HepG2 (cell line): ENCODE measurements at regions not wholly inside any gene's neighbourhood (a gene's known extent, or its start where the extent isn't known, plus 50 kb on each side); places are given as distances from the start of the nearest gene placed in this dataset.

Experiments
- ATAC-seq: fragments of 200-7000 bp; cut with Tn5 transposase; 3 replicates; pipeline ENCODE4 v1.9.1; 2020; ENCODE audit warnings: mild to moderate bottlenecking, moderate library complexity
- BruUV-seq: library from RNA; stranded (reverse); fragments of 400-500 nt; replicated peaks from 2 replicates; lab custom pipeline; 2021; lab: Mats Ljungman, UMichigan
- CTCF ChIA-PET: fragments of 300-600 bp; formaldehyde crosslinking; extraction: SDS; loops from one replicate; lab custom pipeline; 2021; ENCODE audit warnings: low total read pairs, inconsistent platforms, low intra/inter-chr PET ratio; lab: Yijun Ruan, JAX
- POLR2A ChIA-PET: fragments of 350-600 bp; sonication (Branson Sonifier 250); formaldehyde crosslinking; loops from one replicate; lab custom pipeline; 2020; ENCODE audit warnings: antibody characterized with exemption, inconsistent platforms; lab: Yijun Ruan, JAX
- DNase-seq: peaks from one replicate; pipeline ENCODE4 v3.0.0-alpha.2; 2015; ENCODE audit warnings: low spot score
- FAIRE-seq: peaks from 3 replicates; lab custom pipeline; 2011; peaks lifted over from hg19 to GRCh38; lab: Jason Lieb, UNC
- H2AFZ ChIP-seq: one replicate; pipeline ENCODE4 v1.6.1; 2011; ENCODE audit warnings: low read length, inconsistent platforms
- H3K27ac ChIP-seq: fragments of 300-600 bp; 3 replicates; pipeline ENCODE4 v1.8.0; 2011; ENCODE audit warnings: mixed run types, mild to moderate bottlenecking, mixed read lengths, low read length, inconsistent platforms; ENCODE audit not compliant: insufficient read depth; ENCODE audit errors: extremely low read length
- H3K27me3 ChIP-seq, 2 experiments: fragments of 200-600 bp in 1 of 2; 2 replicates in 1 of 2; 3 replicates in 1 of 2; pipeline versions ENCODE4 v1.6.0 to v1.8.0; 2011; ENCODE audit warnings: low read length in 2 of 2, mild to moderate bottlenecking in 2 of 2, moderate library complexity in 2 of 2, inconsistent platforms in 1 of 2; ENCODE audit not compliant: insufficient read depth in 2 of 2, control insufficient read depth in 1 of 2
- H3K36me3 ChIP-seq, 2 experiments: fragments of 200-600 bp in 1 of 2; replicated peaks in 1 of 2; 2 replicates in 1 of 2; 3 replicates in 1 of 2; pipeline versions ENCODE4 v1.5.1 to v1.8.0; 2011; ENCODE audit warnings: low read length in 2 of 2, inconsistent platforms in 1 of 2; ENCODE audit not compliant: insufficient read depth in 2 of 2, control insufficient read depth in 1 of 2
- H3K4me1 ChIP-seq: 2 replicates; pipeline ENCODE4 v1.5.1; 2012; ENCODE audit warnings: low read length, inconsistent platforms; ENCODE audit not compliant: insufficient read depth
- H3K4me2 ChIP-seq: 2 replicates; pipeline ENCODE4 v1.6.0; 2011; ENCODE audit warnings: low read depth, low read length, inconsistent platforms
- H3K4me3 ChIP-seq, 3 experiments: fragments of 200-600 bp in 1 of 3; sonication (generic), shearing (Covaris generic) in 1 of 3; replicated peaks in 1 of 3; 2 replicates each; pipeline ENCODE4 v1.5.1; 2011 to 2016; ENCODE audit warnings: low read length in 3 of 3, inconsistent platforms in 2 of 3, low read depth in 2 of 3, mild to moderate bottlenecking in 2 of 3, control low read depth in 1 of 3, mixed read lengths in 1 of 3; ENCODE audit not compliant: insufficient read depth in 1 of 3
- H3K79me2 ChIP-seq: one replicate; pipeline ENCODE4 v1.6.1; 2011; ENCODE audit warnings: low read length, inconsistent platforms; ENCODE audit not compliant: insufficient read depth
- H3K9ac ChIP-seq: 2 replicates; pipeline ENCODE4 v1.6.0; 2011; ENCODE audit warnings: mild to moderate bottlenecking, low read depth, low read length, inconsistent platforms; ENCODE audit not compliant: insufficient read depth
- H3K9me3 ChIP-seq: 2 replicates; pipeline ENCODE4 v1.5.1; 2012; ENCODE audit warnings: mild to moderate bottlenecking, low read length
- H4K20me1 ChIP-seq: 2 replicates; pipeline ENCODE4 v1.6.0; 2011; ENCODE audit warnings: inconsistent platforms, mild to moderate bottlenecking, low read length, moderate library complexity; ENCODE audit not compliant: insufficient read depth
- BCL6 ChIP-seq: IDR thresholded peaks from 2 replicates; pipeline ENCODE4 v1.6.1; 2016; ENCODE audit warnings: missing genetic modification reagents, missing compliant biosample characterization
- BRCA1 ChIP-seq: sonication (generic); formaldehyde crosslinking; IDR thresholded peaks from 2 replicates; pipeline ENCODE4 v1.4.0; 2020; ENCODE audit warnings: missing genetic modification reagents
- KDM1A ChIP-seq: IDR thresholded peaks from 2 replicates; pipeline ENCODE4 v1.6.1; 2016; ENCODE audit warnings: missing compliant biosample characterization
- KLF13 ChIP-seq: sonication (generic); formaldehyde crosslinking; IDR thresholded peaks from 2 replicates; pipeline ENCODE4 v1.4.0; 2020; ENCODE audit warnings: mild to moderate bottlenecking, missing genetic modification reagents
- NAIF1 ChIP-seq: sonication (generic); formaldehyde crosslinking; IDR thresholded peaks from 2 replicates; pipeline ENCODE4 v1.5.0; 2020; ENCODE audit warnings: mild to moderate bottlenecking, missing genetic modification reagents, borderline replicate concordance
- SIN3A ChIP-seq: IDR thresholded peaks from 2 replicates; pipeline ENCODE4 v1.6.1; 2011; ENCODE audit warnings: low read depth, mild to moderate bottlenecking, control low read depth, low read length, borderline replicate concordance
- SNRNP70 ChIP-seq: fragments of 200-400 bp; formaldehyde crosslinking; IDR thresholded peaks from 2 replicates; pipeline ENCODE4 v1.6.1; 2017; ENCODE audit warnings: mild to moderate bottlenecking, low read depth, low read length, moderate library complexity
- ZNF180 ChIP-seq: sonication (generic); formaldehyde crosslinking; IDR thresholded peaks from 2 replicates; pipeline ENCODE4 v1.4.0; 2020; ENCODE audit warnings: low read depth, missing genetic modification reagents, borderline replicate concordance
- ZNF761 ChIP-seq: sonication (generic); formaldehyde crosslinking; conservative IDR thresholded peaks from 2 replicates; pipeline ENCODE4 v1.4.0; 2020; ENCODE audit warnings: mild to moderate bottlenecking, missing genetic modification reagents
- WGBS: methylation state at CpG from one replicate; pipeline ENCODE4 v1.1.6; 2017; ENCODE audit warnings: low lambda C conversion rate; 5-methylcytosine and 5-hydroxymethylcytosine counted together
- in situ Hi-C: cut with HindIII; loops from 2 replicates; pipeline ENCODE4 v1.10.0; 2017; ENCODE audit warnings: low pct_unique_long_range_greater_than_20kb; ENCODE audit not compliant: extremely low pct_ligation_motif_present
- intact Hi-C: fragments of 100-400 bp; cut with micrococcal nuclease; formaldehyde crosslinking; loops from one replicate; pipeline ENCODE4 v1.10.0; 2022; ENCODE audit not compliant: unreplicated experiment
- TF ChIP-seq, protein P1 (sequence below): sonication (generic); formaldehyde crosslinking; IDR thresholded peaks from 2 replicates; pipeline ENCODE4 v1.4.0; 2020; ENCODE audit warnings: low read depth, mild to moderate bottlenecking, missing genetic modification reagents
- TF ChIP-seq, protein P2 (sequence below): sonication (generic); formaldehyde crosslinking; IDR thresholded peaks from 2 replicates; pipeline ENCODE4 v1.5.0; 2020; ENCODE audit warnings: mild to moderate bottlenecking, missing genetic modification reagents, borderline replicate concordance
- TF ChIP-seq, protein P3 (sequence below): sonication (generic); formaldehyde crosslinking; IDR thresholded peaks from 2 replicates; pipeline ENCODE4 v1.5.0; 2020; ENCODE audit warnings: missing genetic modification reagents

DNA sequence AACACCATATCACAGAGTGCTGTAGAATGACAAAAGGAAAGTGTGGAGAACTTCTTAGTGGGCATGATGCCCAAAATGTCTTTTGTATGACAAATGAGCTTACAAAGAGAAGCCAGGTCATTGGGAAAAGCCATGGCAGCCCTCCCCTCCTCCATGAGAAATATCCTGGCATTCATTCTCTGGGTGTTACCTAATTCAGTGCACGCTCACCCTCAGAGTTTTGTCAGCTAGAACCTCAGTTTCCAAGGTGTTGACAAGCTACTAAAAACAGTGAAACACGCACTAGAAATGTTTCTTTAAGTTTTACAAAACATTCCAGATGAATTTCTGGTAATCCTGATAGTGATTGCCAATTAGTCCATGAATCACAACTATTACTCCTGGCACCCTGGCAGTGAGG is 105.4 kb upstream of the FSHB start:
- 5% methylated on average over 2 of the region's 2 CpGs for WGBS
- intact Hi-C loops: no loop called here
- in situ Hi-C loops: no loop called here
- ATAC-seq: no peak
- ChIA-PET POLR2A (no interaction called here), CTCF (no interaction called here)
- Histone ChIP-seq H3K4me1 (no peaks in the 10 kb centered on the region), H3K36me3 (no peaks in the 10 kb centered on the region), H3K27ac (no peak overlapping the region), H2AFZ (no peak overlapping the region), H3K4me2 (no peak overlapping the region), H3K4me3 (no peak overlapping the region), H3K27me3 (no peaks in the 10 kb centered on the region), H3K9me3 (no peaks in the 10 kb centered on the region), H4K20me1 (no peaks in the 10 kb centered on the region), H3K79me2 (no peaks in the 10 kb centered on the region), H3K9ac (no peak overlapping the region)
- no peak for DNase-seq
- no TSS peak for BruUV-seq
- FAIRE-seq: no peak
- TF ChIP-seq ZNF180 (no peak), SNRNP70 (no peak), KLF13 (no peak), BRCA1 (no peak), KDM1A (CRISPR knock-in tag) (no peak), SIN3A (no peak), ZNF761 (CRISPR knock-in tag) (no peak), BCL6 (CRISPR knock-in tag) (no peak), NAIF1 (no peak)
- TF ChIP-seq, protein P1, sequence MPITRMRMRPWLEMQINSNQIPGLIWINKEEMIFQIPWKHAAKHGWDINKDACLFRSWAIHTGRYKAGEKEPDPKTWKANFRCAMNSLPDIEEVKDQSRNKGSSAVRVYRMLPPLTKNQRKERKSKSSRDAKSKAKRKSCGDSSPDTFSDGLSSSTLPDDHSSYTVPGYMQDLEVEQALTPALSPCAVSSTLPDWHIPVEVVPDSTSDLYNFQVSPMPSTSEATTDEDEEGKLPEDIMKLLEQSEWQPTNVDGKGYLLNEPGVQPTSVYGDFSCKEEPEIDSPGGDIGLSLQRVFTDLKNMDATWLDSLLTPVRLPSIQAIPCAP (CRISPR knock-in tag): no peak
- TF ChIP-seq, protein P2, sequence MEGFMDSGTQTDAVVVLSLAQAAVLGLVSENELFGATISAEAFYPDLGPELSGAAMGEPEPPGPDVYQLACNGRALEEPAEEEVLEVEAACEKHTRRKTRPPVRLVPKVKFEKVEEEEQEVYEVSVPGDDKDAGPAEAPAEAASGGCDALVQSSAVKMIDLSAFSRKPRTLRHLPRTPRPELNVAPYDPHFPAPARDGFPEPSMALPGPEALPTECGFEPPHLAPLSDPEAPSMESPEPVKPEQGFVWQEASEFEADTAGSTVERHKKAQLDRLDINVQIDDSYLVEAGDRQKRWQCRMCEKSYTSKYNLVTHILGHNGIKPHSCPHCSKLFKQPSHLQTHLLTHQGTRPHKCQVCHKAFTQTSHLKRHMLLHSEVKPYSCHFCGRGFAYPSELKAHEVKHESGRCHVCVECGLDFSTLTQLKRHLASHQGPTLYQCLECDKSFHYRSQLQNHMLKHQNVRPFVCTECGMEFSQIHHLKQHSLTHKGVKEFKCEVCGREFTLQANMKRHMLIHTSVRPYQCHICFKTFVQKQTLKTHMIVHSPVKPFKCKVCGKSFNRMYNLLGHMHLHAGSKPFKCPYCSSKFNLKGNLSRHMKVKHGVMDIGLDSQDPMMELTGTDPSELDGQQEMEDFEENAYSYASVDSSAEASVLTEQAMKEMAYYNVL: no peak
- TF ChIP-seq, protein P3, sequence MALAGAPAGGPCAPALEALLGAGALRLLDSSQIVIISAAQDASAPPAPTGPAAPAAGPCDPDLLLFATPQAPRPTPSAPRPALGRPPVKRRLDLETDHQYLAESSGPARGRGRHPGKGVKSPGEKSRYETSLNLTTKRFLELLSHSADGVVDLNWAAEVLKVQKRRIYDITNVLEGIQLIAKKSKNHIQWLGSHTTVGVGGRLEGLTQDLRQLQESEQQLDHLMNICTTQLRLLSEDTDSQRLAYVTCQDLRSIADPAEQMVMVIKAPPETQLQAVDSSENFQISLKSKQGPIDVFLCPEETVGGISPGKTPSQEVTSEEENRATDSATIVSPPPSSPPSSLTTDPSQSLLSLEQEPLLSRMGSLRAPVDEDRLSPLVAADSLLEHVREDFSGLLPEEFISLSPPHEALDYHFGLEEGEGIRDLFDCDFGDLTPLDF (CRISPR knock-in tag): no peak
